HEK293T (cell line): ENCODE measurements at regions not wholly inside any gene's neighbourhood (a gene's known extent, or its start where the extent isn't known, plus 50 kb on each side); places are given as distances from the start of the nearest gene placed in this dataset.
A peak's percentile ranks its signal among the peaks of the same experiment; 100 is the strongest.

Source experiments
- CTCF ChIA-PET: fragments of 350-600 bp; formaldehyde crosslinking; extraction: SDS; loops from one replicate; lab custom pipeline; 2021; ENCODE audit warnings: antibody characterized with exemption, inconsistent platforms; lab: Yijun Ruan, JAX
- POLR2A ChIA-PET: fragments of 350-600 bp; formaldehyde crosslinking; extraction: SDS; loops from one replicate; lab custom pipeline; 2020; ENCODE audit warnings: antibody characterized with exemption, inconsistent platforms; lab: Yijun Ruan, JAX
- DNase-seq: peaks from one replicate; pipeline ENCODE4 v3.0.0; 2012; ENCODE audit warnings: mixed read lengths; ENCODE audit errors: extremely low spot score
- ARNT ChIP-seq: fragments of 450-650 bp; IDR thresholded peaks from 2 replicates; pipeline ENCODE4 v1.6.1; 2017; ENCODE audit warnings: mild to moderate bottlenecking
- BHLHE40 ChIP-seq: fragments of 450-650 bp; IDR thresholded peaks from 2 replicates; pipeline ENCODE4 v1.6.1; 2016; ENCODE audit warnings: mild to moderate bottlenecking, moderate library complexity, borderline replicate concordance
- CTBP1 ChIP-seq: fragments of 450-650 bp; IDR thresholded peaks from 2 replicates; pipeline ENCODE4 v1.6.1; 2016; ENCODE audit warnings: borderline replicate concordance
- ELF4 ChIP-seq: fragments of 450-650 bp; IDR thresholded peaks from 2 replicates; pipeline ENCODE4 v1.6.1; 2017; ENCODE audit warnings: antibody characterized with exemption
- FOXA1 ChIP-seq: fragments of 450-650 bp; IDR thresholded peaks from 2 replicates; pipeline ENCODE4 v1.6.1; 2016; ENCODE audit warnings: mild to moderate bottlenecking
- FOXK2 ChIP-seq: fragments of 450-650 bp; IDR thresholded peaks from 2 replicates; pipeline ENCODE4 v1.6.1; 2016; ENCODE audit warnings: mild to moderate bottlenecking
- FOXM1 ChIP-seq: fragments of 450-650 bp; IDR thresholded peaks from 2 replicates; pipeline ENCODE4 v1.6.1; 2017; ENCODE audit warnings: mild to moderate bottlenecking, borderline replicate concordance
- HDGF ChIP-seq: fragments of 450-650 bp; IDR thresholded peaks from 2 replicates; pipeline ENCODE4 v1.6.1; 2017; ENCODE audit warnings: antibody characterized with exemption, borderline replicate concordance
- L3MBTL2 ChIP-seq: fragments of 450-650 bp; conservative IDR thresholded peaks from 2 replicates; pipeline ENCODE4 v1.6.1; 2016; ENCODE audit warnings: mild to moderate bottlenecking
- LEF1 ChIP-seq: fragments of 450-650 bp; IDR thresholded peaks from 2 replicates; pipeline ENCODE4 v1.6.1; 2017; ENCODE audit warnings: mild to moderate bottlenecking, borderline replicate concordance
- NFRKB ChIP-seq: fragments of 450-650 bp; IDR thresholded peaks from 2 replicates; pipeline ENCODE4 v1.6.1; 2016; ENCODE audit warnings: mild to moderate bottlenecking, moderate library complexity
- PKNOX1 ChIP-seq: fragments of 450-650 bp; IDR thresholded peaks from 2 replicates; pipeline ENCODE4 v1.6.1; 2016
- SP1 ChIP-seq: fragments of 450-650 bp; IDR thresholded peaks from 2 replicates; pipeline ENCODE4 v1.6.1; 2017
- SUZ12 ChIP-seq: fragments of 450-650 bp; IDR thresholded peaks from 2 replicates; pipeline ENCODE4 v1.6.1; 2016; ENCODE audit warnings: mild to moderate bottlenecking
- TARDBP ChIP-seq: fragments of 450-650 bp; IDR thresholded peaks from 2 replicates; pipeline ENCODE4 v1.6.1; 2016
- ZNF384 ChIP-seq: fragments of 450-650 bp; IDR thresholded peaks from 2 replicates; pipeline ENCODE4 v1.6.1; 2016

GRCh38 chr1:58211869-58212268 is 334.7 kb downstream of the OMA1 start:
- ChIA-PET CTCF (no interaction called here), POLR2A (no interaction called here)
- no peak for TF ChIP-seq SP1
- no peak for TF ChIP-seq FOXA1
- TF ChIP-seq FOXK2: no peak
- no peak for TF ChIP-seq SUZ12
- no peak for TF ChIP-seq TARDBP
- TF ChIP-seq ZNF384: no peak
- no peak for TF ChIP-seq PKNOX1
- no peak for TF ChIP-seq BHLHE40
- TF ChIP-seq CTBP1: no peak
- no peak for TF ChIP-seq FOXM1
- no peak for TF ChIP-seq HDGF
- TF ChIP-seq NFRKB: no peak
- no peak for TF ChIP-seq LEF1
- no peak for TF ChIP-seq L3MBTL2
- TF ChIP-seq ARNT: no peak
- TF ChIP-seq ELF4: no peak
- DNase-seq: no peak

GRCh38 chr1:58209575-58209974 is 337.0 kb downstream of the OMA1 start:
- no peak for TF ChIP-seq LEF1
- no peak for TF ChIP-seq SP1
- TF ChIP-seq NFRKB: no peak
- TF ChIP-seq ELF4: no peak
- no peak for TF ChIP-seq FOXA1
- TF ChIP-seq L3MBTL2: no peak
- no peak for TF ChIP-seq FOXM1
- no peak for TF ChIP-seq FOXK2
- no peak for TF ChIP-seq ARNT
- no peak for TF ChIP-seq CTBP1
- TF ChIP-seq BHLHE40: no peak
- ChIA-PET POLR2A (no interaction called here), CTCF (no interaction called here)
- no peak for DNase-seq

- ChIA-PET CTCF (no interaction called here), POLR2A (no interaction called here)
- no peak for TF ChIP-seq TARDBP
- TF ChIP-seq FOXA1: no peak
- DNase-seq: no peak
These were observed 339.8 kb downstream of the OMA1 start for GRCh38 chr1:58206749-58207148.

GRCh38 chr1:58204284-58204683 is 342.2 kb downstream of the OMA1 start:
- TF ChIP-seq PKNOX1: no peak
- TF ChIP-seq SP1: no peak
- TF ChIP-seq BHLHE40: no peak
- no peak for TF ChIP-seq SUZ12
- TF ChIP-seq ARNT: no peak
- no peak for TF ChIP-seq HDGF
- no peak for TF ChIP-seq NFRKB
- no peak for TF ChIP-seq TARDBP
- no peak for TF ChIP-seq ELF4
- no peak for TF ChIP-seq CTBP1
- POLR2A ChIA-PET: no interaction called here
- DNase-seq: peak; percentile 33
- CTCF ChIA-PET: interaction anchor here (0.5 to 0.6 kb wide), 2 partner anchors 20 to 924 kb away, joined by 3 read pairs; no protein-coding TSS in a partner anchor

GRCh38 chr1:58201492-58202106 is 344.9 kb downstream of the OMA1 start:
- POLR2A ChIA-PET: no interaction called here

GRCh38 chr1:58200437-58200836 is 346.1 kb downstream of the OMA1 start:
- ChIA-PET POLR2A (no interaction called here), CTCF (no interaction called here)
- TF ChIP-seq HDGF (no peak), BHLHE40 (no peak), L3MBTL2 (no peak), SP1 (no peak), LEF1 (no peak), FOXK2 (no peak), NFRKB (no peak), ELF4 (no peak), SUZ12 (no peak), CTBP1 (no peak), FOXA1 (no peak), FOXM1 (no peak), TARDBP (no peak), ZNF384 (no peak), PKNOX1 (no peak), ARNT (no peak)
- DNase-seq: no peak

More at GRCh38 chr1:58201492-58202106, 344.9 kb downstream of the OMA1 start:
- TF ChIP-seq ELF4 (no peak), NFRKB (no peak), BHLHE40 (no peak), FOXA1 (no peak), PKNOX1 (no peak), FOXK2 (no peak)
- DNase-seq: no peak
- CTCF ChIA-PET: no interaction called here
